DOHH2 (cell line): ENCODE measurements at regions not wholly inside any gene's neighbourhood (a gene's known extent, or its start where the extent isn't known, plus 50 kb on each side); places are given as distances from the start of the nearest gene placed in this dataset.

Source experiments
- CTCF ChIP-seq: fragments of 200-600 bp; sonication (generic); IDR thresholded peaks from one replicate; pipeline ENCODE4 v1.5.1; 2014; ENCODE audit warnings: antibody characterized with exemption, mild to moderate bottlenecking, low read depth, low read length; ENCODE audit not compliant: poor library complexity, severe bottlenecking
- EZH2phosphoT487 ChIP-seq: fragments of 200-600 bp; sonication (generic); IDR thresholded peaks from 2 replicates; pipeline ENCODE4 v1.6.1; 2017; ENCODE audit warnings: borderline replicate concordance, mild to moderate bottlenecking, antibody characterized with exemption, low read length, moderate library complexity, mixed read lengths

GRCh38 chr10:98332623-98333269 is 64.8 kb upstream of the LOXL4 start:
- no peak for TF ChIP-seq CTCF
- TF ChIP-seq EZH2phosphoT487 = no peak
